HepG2 (cell line): ENCODE measurements at regions not wholly inside any gene's neighbourhood (a gene's known extent, or its start where the extent isn't known, plus 50 kb on each side); places are given as distances from the start of the nearest gene placed in this dataset.

Experiments used
- ATRX ChIP-seq: sonication (generic); formaldehyde crosslinking; IDR thresholded peaks from 2 replicates; pipeline ENCODE4 v1.4.0; 2020; ENCODE audit warnings: missing genetic modification reagents, borderline replicate concordance
- CHD4 ChIP-seq: fragments of 200-600 bp; sonication (generic); IDR thresholded peaks from 2 replicates; pipeline ENCODE4 v1.7.0; 2017; ENCODE audit warnings: mild to moderate bottlenecking, low read length, borderline replicate concordance
- ETV5 ChIP-seq: IDR thresholded peaks from 2 replicates; pipeline ENCODE4 v1.6.1; 2018; ENCODE audit warnings: missing biosample characterization, missing genetic modification reagents, inconsistent platforms, borderline replicate concordance
- FOXK1 ChIP-seq: sonication (generic); formaldehyde crosslinking; IDR thresholded peaks from 2 replicates; pipeline ENCODE4 v1.4.0; 2020; ENCODE audit warnings: low read depth, missing genetic modification reagents, borderline replicate concordance
- KLF15 ChIP-seq: sonication (generic); formaldehyde crosslinking; IDR thresholded peaks from 2 replicates; pipeline ENCODE4 v1.8.1; 2023; ENCODE audit warnings: borderline replicate concordance, mild to moderate bottlenecking, inconsistent platforms, missing genetic modification reagents, mixed read lengths
- MEIS1 ChIP-seq: sonication (generic); formaldehyde crosslinking; IDR thresholded peaks from 2 replicates; pipeline ENCODE4 v1.9.0; 2021; ENCODE audit warnings: mild to moderate bottlenecking, missing genetic modification reagents, moderate library complexity, borderline replicate concordance
- ZBTB33 ChIP-seq: sonication (generic); formaldehyde crosslinking; IDR thresholded peaks from 2 replicates; pipeline ENCODE4 v1.4.0; 2020; ENCODE audit warnings: missing genetic modification reagents
- TF ChIP-seq, protein P1 (sequence below), 2 experiments: fragments of 450-650 bp in 1 of 2; sonication (generic) in 1 of 2; formaldehyde crosslinking in 1 of 2; IDR thresholded peaks; 2 replicates each; pipeline versions ENCODE4 v1.6.1 to v1.8.0; 2016 to 2022; ENCODE audit warnings: antibody characterized with exemption in 1 of 2, mild to moderate bottlenecking in 1 of 2, missing genetic modification reagents in 1 of 2
- TF ChIP-seq, protein P2 (sequence below): sonication (generic); formaldehyde crosslinking; IDR thresholded peaks from 2 replicates; pipeline ENCODE4 v1.4.0; 2020; ENCODE audit warnings: mild to moderate bottlenecking, missing genetic modification reagents

DNA sequence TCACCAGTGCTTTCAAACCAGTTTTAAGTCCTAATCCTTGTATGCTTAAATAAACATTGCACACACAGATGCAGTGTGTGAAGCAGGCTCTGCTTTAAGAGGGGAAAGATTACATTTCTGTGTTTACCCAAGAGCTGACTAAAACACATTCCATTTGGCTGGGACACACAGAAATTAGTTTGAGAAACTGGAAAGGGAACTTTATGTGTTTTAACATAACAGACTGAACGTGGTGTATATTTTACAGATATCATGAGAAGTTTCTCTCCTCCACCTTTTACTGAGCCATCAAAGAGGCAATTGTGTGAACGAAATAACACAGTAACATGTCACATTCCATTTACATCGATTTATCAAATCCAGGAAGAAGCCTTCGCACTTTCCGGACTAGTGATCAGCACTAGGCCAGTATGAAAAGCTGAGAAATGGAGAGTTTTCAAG is 121.8 kb downstream of the MAIP1 start (continued):
- TF ChIP-seq, protein P1, sequence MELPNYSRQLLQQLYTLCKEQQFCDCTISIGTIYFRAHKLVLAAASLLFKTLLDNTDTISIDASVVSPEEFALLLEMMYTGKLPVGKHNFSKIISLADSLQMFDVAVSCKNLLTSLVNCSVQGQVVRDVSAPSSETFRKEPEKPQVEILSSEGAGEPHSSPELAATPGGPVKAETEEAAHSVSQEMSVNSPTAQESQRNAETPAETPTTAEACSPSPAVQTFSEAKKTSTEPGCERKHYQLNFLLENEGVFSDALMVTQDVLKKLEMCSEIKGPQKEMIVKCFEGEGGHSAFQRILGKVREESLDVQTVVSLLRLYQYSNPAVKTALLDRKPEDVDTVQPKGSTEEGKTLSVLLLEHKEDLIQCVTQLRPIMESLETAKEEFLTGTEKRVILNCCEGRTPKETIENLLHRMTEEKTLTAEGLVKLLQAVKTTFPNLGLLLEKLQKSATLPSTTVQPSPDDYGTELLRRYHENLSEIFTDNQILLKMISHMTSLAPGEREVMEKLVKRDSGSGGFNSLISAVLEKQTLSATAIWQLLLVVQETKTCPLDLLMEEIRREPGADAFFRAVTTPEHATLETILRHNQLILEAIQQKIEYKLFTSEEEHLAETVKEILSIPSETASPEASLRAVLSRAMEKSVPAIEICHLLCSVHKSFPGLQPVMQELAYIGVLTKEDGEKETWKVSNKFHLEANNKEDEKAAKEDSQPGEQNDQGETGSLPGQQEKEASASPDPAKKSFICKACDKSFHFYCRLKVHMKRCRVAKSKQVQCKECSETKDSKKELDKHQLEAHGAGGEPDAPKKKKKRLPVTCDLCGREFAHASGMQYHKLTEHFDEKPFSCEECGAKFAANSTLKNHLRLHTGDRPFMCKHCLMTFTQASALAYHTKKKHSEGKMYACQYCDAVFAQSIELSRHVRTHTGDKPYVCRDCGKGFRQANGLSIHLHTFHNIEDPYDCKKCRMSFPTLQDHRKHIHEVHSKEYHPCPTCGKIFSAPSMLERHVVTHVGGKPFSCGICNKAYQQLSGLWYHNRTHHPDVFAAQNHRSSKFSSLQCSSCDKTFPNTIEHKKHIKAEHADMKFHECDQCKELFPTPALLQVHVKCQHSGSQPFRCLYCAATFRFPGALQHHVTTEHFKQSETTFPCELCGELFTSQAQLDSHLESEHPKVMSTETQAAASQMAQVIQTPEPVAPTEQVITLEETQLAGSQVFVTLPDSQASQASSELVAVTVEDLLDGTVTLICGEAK (IDR thresholded peaks at IDR 0.05) = no peak
- TF ChIP-seq, protein P1 (CRISPR knock-in tag; IDR thresholded peaks at IDR 0.05) = no peak
- TF ChIP-seq, protein P2, sequence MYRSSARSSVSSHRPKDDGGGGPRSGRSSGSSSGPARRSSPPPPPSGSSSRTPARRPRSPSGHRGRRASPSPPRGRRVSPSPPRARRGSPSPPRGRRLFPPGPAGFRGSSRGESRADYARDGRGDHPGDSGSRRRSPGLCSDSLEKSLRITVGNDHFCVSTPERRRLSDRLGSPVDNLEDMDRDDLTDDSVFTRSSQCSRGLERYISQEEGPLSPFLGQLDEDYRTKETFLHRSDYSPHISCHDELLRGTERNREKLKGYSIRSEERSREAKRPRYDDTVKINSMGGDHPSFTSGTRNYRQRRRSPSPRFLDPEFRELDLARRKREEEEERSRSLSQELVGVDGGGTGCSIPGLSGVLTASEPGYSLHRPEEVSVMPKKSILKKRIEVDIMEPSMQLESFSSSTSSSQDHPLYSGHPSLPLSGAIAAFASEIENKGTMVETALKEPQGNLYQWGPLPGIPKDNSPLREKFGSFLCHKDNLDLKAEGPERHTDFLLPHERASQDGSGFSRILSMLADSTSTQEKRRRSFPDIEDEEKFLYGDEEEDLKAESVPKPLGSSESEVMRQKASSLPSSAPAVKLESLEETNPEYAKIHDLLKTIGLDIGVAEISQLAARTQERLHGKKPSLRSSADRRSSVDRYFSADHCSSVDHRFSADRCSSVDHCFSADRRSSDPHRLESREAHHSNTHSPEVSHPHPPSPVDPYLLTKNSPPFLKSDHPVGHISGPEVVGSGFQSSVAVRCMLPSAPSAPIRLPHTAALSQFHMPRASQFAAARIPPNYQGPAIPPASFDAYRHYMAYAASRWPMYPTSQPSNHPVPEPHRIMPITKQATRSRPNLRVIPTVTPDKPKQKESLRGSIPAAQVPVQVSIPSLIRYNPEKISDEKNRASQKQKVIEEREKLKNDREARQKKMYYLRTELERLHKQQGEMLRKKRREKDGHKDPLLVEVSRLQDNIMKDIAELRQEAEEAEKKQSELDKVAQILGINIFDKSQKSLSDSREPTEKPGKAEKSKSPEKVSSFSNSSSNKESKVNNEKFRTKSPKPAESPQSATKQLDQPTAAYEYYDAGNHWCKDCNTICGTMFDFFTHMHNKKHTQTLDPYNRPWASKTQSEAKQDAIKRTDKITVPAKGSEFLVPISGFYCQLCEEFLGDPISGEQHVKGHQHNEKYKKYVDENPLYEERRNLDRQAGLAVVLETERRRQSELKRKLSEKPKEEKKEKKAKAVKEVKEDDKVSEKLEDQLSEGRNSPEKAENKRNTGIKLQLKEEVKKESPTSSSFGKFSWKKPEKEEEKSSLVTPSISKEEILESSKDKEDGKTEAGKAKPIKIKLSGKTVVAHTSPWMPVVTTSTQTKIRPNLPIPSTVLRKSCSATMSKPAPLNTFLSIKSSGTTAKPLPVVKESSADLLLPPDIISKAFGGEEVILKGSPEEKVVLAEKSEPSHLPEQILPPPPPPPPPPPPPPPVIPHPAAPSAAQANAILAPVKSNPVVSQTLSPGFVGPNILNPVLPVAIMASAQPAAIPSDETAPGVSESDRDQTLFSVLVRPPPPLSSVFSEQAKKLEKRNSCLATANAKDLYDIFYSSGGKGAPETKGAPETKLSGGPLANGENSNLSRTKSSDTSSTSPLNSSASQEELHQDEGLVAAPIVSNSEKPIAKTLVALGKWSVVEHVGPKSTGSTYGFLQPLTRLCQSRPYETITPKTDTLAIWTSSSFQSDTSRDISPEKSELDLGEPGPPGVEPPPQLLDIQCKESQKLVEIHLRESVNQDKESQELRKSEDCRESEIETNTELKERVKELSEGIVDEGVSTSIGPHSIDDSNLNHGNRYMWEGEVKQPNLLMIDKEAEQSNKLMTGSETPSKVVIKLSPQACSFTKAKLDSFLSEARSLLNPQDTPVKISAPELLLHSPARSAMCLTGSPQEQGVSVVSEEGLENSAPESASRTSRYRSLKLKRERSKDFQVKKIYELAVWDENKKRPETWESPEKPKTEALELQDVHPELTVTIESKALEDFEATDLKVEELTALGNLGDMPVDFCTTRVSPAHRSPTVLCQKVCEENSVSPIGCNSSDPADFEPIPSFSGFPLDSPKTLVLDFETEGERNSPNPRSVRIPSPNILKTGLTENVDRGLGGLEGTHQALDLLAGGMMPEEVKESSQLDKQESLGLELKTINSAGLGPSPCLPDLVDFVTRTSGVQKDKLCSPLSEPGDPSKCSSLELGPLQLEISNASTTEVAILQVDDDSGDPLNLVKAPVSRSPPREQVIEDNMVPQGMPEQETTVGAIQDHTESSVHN (CRISPR knock-in tag) = no peak
- TF ChIP-seq KLF15 (CRISPR knock-in tag) (no peak), ATRX (CRISPR knock-in tag) (no peak), ZBTB33 (CRISPR knock-in tag) (no peak), CHD4 (peak; percentile 30; the same call in 1 of the 2 replicates), ETV5 (peak; percentile 56; the same call in 1 of the 2 replicates), FOXK1 (CRISPR knock-in tag) (peak; percentile 78), MEIS1 (CRISPR knock-in tag) (no peak)
